Keratinocyte (primary cell): ENCODE measurements at regions not wholly inside any gene's neighbourhood (a gene's known extent, or its start where the extent isn't known, plus 50 kb on each side); places are given as distances from the start of the nearest gene placed in this dataset.
"Not testable (repeated sequence)": the region's sequence is repeated elsewhere in the genome, so short reads cannot be mapped to it uniquely, and the experiment has no call there.

Source experiments
- DNase-seq: peaks from one replicate; pipeline ENCODE4 v3.0.0-alpha.2; 2011; ENCODE audit warnings: low read depth, missing footprints, low spot score
- FAIRE-seq: peaks from 2 replicates; lab custom pipeline; 2011; peaks lifted over from hg19 to GRCh38; lab: Jason Lieb, UNC
- H2AFZ ChIP-seq: 2 replicates; pipeline ENCODE4 v1.6.0; 2012; ENCODE audit warnings: low read length, control low read depth, inconsistent platforms; ENCODE audit not compliant: control insufficient read depth
- H3K27ac ChIP-seq: 2 replicates; pipeline ENCODE4 v1.5.1; 2011; ENCODE audit warnings: low read length; ENCODE audit not compliant: control insufficient read depth, insufficient read depth
- H3K27me3 ChIP-seq: 3 replicates; pipeline ENCODE4 v1.6.0; 2011; ENCODE audit warnings: low read length; ENCODE audit not compliant: control insufficient read depth, insufficient read depth; ENCODE audit errors: extremely low read depth
- H3K36me3 ChIP-seq, 2 experiments: 2 replicates in 1 of 2; 3 replicates in 1 of 2; pipeline ENCODE4 v1.5.1; 2011; ENCODE audit warnings: low read length in 2 of 2, mild to moderate bottlenecking in 1 of 2; ENCODE audit not compliant: control insufficient read depth in 2 of 2, insufficient read depth in 2 of 2; ENCODE audit errors: extremely low read depth in 1 of 2
- H3K4me1 ChIP-seq: 3 replicates; pipeline ENCODE4 v1.5.1; 2011; ENCODE audit warnings: low read length; ENCODE audit not compliant: control insufficient read depth, insufficient read depth; ENCODE audit errors: extremely low read depth
- H3K4me2 ChIP-seq: 3 replicates; pipeline ENCODE4 v1.6.0; 2011; ENCODE audit warnings: low read depth, low read length; ENCODE audit not compliant: control insufficient read depth, insufficient read depth; ENCODE audit errors: extremely low read depth
- H3K4me3 ChIP-seq, 3 experiments: fragments of 200-600 bp in 1 of 3; sonication (generic) in 1 of 3; 2 replicates in 2 of 3; 3 replicates in 1 of 3; pipeline ENCODE4 v1.5.1; 2011 to 2016; ENCODE audit warnings: low read length in 3 of 3, mild to moderate bottlenecking in 3 of 3, control low read depth in 2 of 3, inconsistent platforms in 1 of 3, low read depth in 1 of 3, mixed read lengths in 1 of 3, mixed run types in 1 of 3, moderate library complexity in 1 of 3; ENCODE audit not compliant: control insufficient read depth in 2 of 3, insufficient read depth in 2 of 3; ENCODE audit errors: extremely low read depth in 1 of 3
- H3K79me2 ChIP-seq: 2 replicates; pipeline ENCODE4 v1.6.0; 2012; ENCODE audit warnings: low read length; ENCODE audit not compliant: control insufficient read depth, insufficient read depth
- H3K9ac ChIP-seq: 3 replicates; pipeline ENCODE4 v1.6.0; 2011; ENCODE audit warnings: low read length; ENCODE audit not compliant: control insufficient read depth, insufficient read depth; ENCODE audit errors: extremely low read depth
- H3K9me1 ChIP-seq: 3 replicates; pipeline ENCODE4 v1.6.0; 2011; ENCODE audit warnings: low read length; ENCODE audit not compliant: control insufficient read depth, insufficient read depth; ENCODE audit errors: extremely low read depth
- H3K9me3 ChIP-seq: 2 replicates; pipeline ENCODE4 v1.5.1; 2012; ENCODE audit warnings: low read depth, low read length; ENCODE audit not compliant: control insufficient read depth
- H4K20me1 ChIP-seq: 3 replicates; pipeline ENCODE4 v1.6.0; 2011; ENCODE audit warnings: low read length; ENCODE audit not compliant: control insufficient read depth, insufficient read depth; ENCODE audit errors: extremely low read depth
- CTCF ChIP-seq, 3 experiments: IDR thresholded peaks in 1 of 3; conservative IDR thresholded peaks in 1 of 3; optimal IDR thresholded peaks in 1 of 3; 2 replicates in 2 of 3; 3 replicates in 1 of 3; pipeline versions ENCODE3 to v1.5.1; 2011; ENCODE audit warnings: low read length in 3 of 3, mild to moderate bottlenecking in 3 of 3, moderate library complexity in 2 of 3, control low read depth in 1 of 3, inconsistent platforms in 1 of 3; ENCODE audit not compliant: insufficient read depth in 2 of 3; ENCODE audit errors: extremely low read depth in 1 of 3
- EZH2 ChIP-seq: IDR thresholded peaks from one replicate; pipeline ENCODE4 v1.6.1; 2012; ENCODE audit warnings: inconsistent platforms, mild to moderate bottlenecking, low read length, moderate library complexity
- dilution Hi-C: fragments of 300-500 bp; cut with MboI; formaldehyde crosslinking; loops from one replicate; pipeline ENCODE4 v1.7.0; 2020; ENCODE audit warnings: low sequenced_read_pairs; ENCODE audit not compliant: extremely low pct_ligation_motif_present

- dilution Hi-C loops = no loop called here
- Histone ChIP-seq H3K27ac (no peak overlapping the region), H2AFZ (no peak overlapping the region)
These were observed 519.8 kb upstream of the FLRT2 start for GRCh38 chr14:85010186-85010585.

GRCh38 chr14:85016496-85016895 lies 513.4 kb upstream of the FLRT2 start:
- H3K4me1 ChIP-seq = no peaks in the 10 kb centered on the region
- DNase-seq = no peak
- H3K27ac ChIP-seq = no peak overlapping the region
- H3K79me2 ChIP-seq = no peaks in the 10 kb centered on the region
- no peaks in the 10 kb centered on the region for H3K9me3 ChIP-seq
- no peak overlapping the region for H3K4me2 ChIP-seq
- no peaks in the 10 kb centered on the region for H3K36me3 ChIP-seq
- no peak overlapping the region for H3K9ac ChIP-seq
- no peaks in the 10 kb centered on the region for H3K9me1 ChIP-seq
- TF ChIP-seq CTCF (optimal IDR thresholded peaks at IDR 0.05 in 1 of 3, IDR thresholded peaks at IDR 0.05 in 1 of 3, conservative IDR thresholded peaks at IDR 0.05 in 1 of 3; ENCODE audit: extremely low read depth in 1 of 3, insufficient read depth in 2 of 3, low read length in 3 of 3) (no peak), EZH2 (no peak)
- H3K27me3 ChIP-seq = no peaks in the 10 kb centered on the region
- H4K20me1 ChIP-seq = no peaks in the 10 kb centered on the region
- no peak for FAIRE-seq
- no peak overlapping the region for H3K4me3 ChIP-seq
- dilution Hi-C loops = no loop called here
- no peak overlapping the region for H2AFZ ChIP-seq

More at GRCh38 chr14:85010186-85010585, 519.8 kb upstream of the FLRT2 start:
- Histone ChIP-seq H3K36me3 (no peaks in the 10 kb centered on the region), H3K9ac (no peak overlapping the region), H3K4me2 (no peak overlapping the region), H3K9me1 (no peaks in the 10 kb centered on the region), H3K79me2 (no peaks in the 10 kb centered on the region), H3K4me1 (no peaks in the 10 kb centered on the region), H3K4me3 (no peak overlapping the region), H3K27me3 (no peaks in the 10 kb centered on the region), H3K9me3 (no peaks in the 10 kb centered on the region), H4K20me1 (no peaks in the 10 kb centered on the region)
- no peak for DNase-seq
- no peak for FAIRE-seq
- TF ChIP-seq EZH2 = no peak
- TF ChIP-seq CTCF (optimal IDR thresholded peaks at IDR 0.05 in 1 of 3, IDR thresholded peaks at IDR 0.05 in 1 of 3, conservative IDR thresholded peaks at IDR 0.05 in 1 of 3; ENCODE audit: extremely low read depth in 1 of 3, insufficient read depth in 2 of 3, low read length in 3 of 3) = no peak

DNA sequence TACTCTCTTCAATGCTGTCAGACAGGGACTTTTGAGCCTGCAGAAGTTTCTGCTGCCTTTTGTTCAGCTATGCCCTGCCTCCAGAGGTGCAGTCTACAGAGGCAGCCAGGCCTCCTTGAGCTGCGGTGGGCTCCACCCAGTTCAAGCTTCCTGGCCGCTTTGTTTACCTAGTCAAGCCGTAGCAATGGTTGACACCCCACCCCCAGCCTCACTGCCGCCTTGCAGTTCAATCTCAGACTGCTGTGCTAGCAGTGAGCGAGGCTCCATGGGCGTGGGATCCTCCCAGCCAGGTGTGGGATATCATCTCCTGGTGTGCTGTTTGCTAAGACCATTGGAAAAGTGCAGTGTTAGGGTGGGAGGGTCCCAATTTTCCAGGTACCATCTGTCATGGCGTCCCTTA lies 506.1 kb upstream of the FLRT2 start:
- H3K9me1 ChIP-seq, FAIRE-seq, H3K27ac ChIP-seq, H2AFZ ChIP-seq, H3K4me3 ChIP-seq, H3K27me3 ChIP-seq, H3K36me3 ChIP-seq, H3K4me2 ChIP-seq, H3K9ac ChIP-seq, H4K20me1 ChIP-seq, H3K4me1 ChIP-seq, DNase-seq, dilution Hi-C loops, H3K9me3 ChIP-seq, H3K79me2 ChIP-seq: not testable (repeated sequence)
